HK-2 (cell line): ENCODE measurements at regions not wholly inside any gene's neighbourhood (a gene's known extent, or its start where the extent isn't known, plus 50 kb on each side); places are given as distances from the start of the nearest gene placed in this dataset.
"Not testable (repeated sequence)": the region's sequence is repeated elsewhere in the genome, so short reads cannot be mapped to it uniquely, and the experiment has no call there.

Source experiments
- DNase-seq: peaks from one replicate; pipeline ENCODE4 v3.0.0-alpha.2; 2018; ENCODE audit not compliant: unreplicated experiment

DNA sequence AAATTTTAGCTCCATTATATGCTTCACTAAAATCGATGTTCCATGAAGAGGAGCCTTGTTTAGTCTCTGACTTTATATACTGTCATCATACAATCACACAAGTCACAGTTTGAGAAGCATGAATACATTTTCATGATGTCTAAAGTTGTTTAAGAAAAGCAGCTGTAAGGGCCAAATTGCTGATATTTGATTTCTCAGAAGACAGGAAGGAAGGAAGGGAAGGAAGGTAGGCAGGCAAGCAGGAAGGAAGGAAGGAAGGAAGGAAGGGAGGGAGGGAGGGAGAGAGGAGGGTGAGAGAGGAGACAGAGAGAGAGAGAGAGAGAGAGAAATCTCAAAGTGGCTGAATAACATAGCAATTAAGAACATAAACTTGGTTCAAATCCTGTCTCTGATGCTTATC lies 153.7 kb downstream of the RTL9 start:
- DNase-seq: no peak

DNA sequence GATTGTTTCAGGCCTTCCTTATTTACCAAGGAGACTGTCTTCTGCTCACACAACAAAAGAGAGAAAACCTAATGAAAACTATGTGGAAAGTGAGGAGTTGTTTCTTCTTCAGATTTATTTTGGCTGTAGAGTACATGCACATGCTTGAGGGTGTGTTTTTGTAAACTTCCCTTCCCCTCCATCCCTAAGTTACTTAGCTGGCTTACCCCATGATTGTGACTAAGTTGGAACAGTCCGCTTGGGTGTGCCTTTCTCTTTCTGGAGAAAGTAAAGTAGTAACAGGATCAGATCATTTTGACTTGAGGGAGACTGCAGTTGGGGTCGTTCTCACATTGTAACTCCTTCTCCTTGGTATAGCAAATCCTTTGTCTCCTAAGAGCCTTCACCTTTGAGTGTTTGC lies 155.9 kb downstream of the RTL9 start:
- no peak for DNase-seq

DNA sequence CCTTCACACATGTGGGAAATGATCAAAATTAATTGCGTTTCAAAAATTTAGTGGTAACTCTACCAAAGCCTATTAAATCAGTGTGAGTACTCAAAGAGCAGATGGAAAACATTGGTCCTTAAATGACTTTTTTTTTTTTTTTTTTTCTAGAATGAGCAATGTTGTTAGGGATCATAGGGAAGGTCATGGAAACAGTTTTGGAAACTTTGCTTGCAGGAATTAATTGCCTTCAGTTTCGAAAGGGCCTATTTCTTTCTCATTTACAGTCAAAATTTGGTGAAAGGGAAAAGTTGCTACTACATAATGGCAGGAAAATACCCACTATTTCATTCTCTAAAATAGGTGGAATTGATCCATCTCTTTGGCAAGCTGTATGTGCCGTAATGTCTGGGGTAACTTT lies 160.9 kb downstream of the RTL9 start:
- no peak for DNase-seq

DNA sequence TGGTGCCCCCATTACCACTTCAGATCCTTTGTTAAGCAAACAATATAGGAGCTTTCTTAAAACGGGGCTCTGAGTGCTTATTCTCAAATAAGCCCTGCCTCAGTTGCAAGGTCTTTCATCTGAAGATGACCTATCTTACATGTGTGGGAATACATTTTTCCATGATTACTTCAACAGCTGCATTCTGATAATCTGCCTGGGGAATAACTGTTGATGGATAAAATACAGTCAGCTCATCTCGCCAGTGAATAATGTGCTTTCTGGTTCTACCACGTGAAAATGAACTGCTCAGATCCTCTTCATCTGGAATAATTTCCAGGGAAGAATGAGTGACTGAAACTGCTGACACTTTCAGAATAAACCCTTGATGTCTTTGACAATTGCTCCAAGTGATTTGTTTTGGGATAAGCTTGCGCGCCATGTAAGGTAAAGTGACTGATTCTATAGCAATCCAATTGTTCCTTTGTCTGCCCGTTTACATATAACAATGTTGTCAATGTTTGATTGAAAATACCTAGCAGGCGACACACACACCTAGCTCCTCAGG lies 161.3 kb downstream of the RTL9 start:
- no peak for DNase-seq

DNA sequence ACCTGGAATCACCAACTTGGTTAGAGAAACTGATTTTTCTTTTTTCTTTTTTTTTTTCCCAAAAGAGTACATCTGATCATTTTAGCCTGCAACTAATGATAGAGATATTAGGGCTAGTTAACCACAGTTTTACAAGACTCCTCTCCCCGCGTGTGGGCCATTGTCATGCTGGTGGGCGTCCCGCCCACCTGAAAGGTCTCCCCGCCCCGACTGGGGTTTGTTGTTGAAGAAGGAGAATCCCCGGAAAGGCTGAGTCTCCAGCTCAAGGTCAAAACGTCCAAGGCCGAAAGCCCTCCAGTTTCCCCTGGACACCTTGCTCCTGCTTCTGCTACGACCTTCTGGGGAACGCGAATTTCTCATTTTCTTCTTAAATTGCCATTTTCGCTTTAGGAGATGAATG lies 162.0 kb downstream of the RTL9 start:
- DNase-seq: not testable (repeated sequence)

DNA sequence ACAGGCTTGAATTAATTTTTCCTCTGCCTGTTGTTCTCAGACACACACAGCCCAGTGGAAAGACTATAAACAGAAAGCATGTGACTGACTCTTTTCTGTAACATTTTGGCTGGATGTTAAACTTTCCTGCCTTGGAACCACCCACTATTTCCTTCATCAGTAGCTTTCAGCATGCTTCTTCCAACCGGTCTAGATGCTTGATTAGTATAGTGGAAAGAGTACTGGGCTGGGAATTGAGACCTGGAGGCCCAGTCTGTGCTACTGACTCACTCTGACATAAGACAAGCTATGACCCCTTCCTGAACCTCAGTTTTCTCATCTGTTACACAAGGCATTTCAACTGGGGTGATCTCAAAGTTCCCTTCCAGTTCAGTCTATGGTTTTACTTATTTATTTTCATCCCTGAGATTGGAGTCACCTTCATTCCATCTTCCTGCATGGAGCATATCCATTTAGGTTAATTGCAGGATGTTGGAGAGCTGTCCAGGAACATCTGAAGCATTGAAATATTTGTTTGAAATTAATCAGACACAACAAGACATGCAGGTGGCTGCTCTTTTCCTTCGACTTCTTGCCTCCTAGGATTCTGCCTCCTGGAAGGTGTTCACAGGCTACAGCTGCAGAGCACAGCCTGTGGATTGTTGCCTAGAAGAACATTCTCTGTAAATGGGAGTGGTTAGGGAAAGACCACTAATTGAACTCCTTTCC lies 173.4 kb downstream of the RTL9 start:
- DNase-seq: no peak

DNA sequence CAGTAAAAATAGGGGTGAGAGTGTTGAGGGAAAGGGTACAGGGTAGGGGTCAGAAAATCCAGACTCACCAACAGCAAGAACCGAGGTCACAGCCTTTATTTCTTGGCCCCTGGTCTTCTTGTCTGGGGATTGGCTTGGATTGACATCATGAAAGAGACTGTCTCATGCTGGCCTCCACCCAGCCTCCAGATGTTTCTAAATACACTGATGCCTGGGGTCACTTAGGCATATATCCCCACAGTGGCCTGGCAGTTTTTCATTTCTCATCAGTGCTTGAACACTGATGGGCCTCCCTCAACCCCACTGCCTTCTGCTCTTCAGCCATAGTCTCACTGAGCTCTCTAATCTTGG lies 173.9 kb downstream of the RTL9 start:
- DNase-seq: no peak

DNA sequence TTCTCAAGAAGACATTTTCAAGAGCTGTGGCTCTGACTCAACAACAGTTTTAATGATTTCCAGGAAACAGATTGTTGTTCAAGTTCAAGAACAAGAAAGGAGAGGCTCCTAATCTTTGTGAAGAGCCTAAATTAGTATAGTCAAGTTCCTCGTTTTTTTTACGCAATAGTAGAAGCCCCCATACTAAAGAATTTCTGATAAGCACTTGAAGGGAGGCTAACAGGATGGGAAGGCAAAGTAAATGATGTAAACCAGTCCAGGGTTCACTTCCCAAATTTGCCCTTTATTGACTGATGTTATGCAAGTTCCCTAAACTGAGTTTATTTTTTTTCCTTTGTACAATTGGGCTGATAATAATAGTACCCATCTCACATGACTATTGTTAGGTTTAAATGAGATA lies 178.2 kb downstream of the RTL9 start:
- no peak for DNase-seq

DNA sequence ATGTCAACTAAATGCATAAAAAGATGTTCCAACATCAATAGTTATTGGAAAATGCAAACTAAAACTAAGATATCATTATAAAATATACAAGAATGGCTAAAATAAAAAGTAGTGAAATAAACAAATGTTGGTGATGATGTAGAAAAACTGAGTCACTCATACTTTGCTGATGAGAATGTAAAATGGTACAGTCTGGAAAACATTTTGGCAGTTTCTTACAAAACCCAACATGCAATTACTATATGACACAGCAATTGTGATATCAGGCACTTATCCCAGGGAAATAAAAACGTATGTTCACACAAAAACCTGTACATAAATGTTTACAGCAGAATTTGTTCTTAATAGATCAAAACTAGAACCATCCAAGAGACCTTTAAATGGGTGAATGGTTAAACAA lies 182.6 kb downstream of the RTL9 start:
- no peak for DNase-seq

DNA sequence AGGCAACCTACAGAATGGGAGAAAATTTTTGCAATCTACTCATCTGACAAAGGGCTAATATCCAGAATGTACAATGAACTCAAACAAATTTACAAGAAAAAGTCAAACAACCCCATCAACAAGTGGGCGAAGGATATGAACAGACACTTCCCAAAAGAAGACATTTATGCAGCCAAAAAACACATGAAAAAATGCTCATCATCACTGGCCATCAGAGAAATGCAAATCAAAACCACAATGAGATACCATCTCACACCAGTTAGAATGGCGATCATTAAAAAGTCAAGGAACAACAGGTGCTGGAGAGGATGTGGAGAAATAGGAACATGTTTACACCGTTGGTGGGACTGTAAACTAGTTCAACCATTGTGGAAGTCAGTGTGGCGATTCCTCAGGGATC lies 192.2 kb downstream of the RTL9 start:
- DNase-seq: not testable (repeated sequence)

DNA sequence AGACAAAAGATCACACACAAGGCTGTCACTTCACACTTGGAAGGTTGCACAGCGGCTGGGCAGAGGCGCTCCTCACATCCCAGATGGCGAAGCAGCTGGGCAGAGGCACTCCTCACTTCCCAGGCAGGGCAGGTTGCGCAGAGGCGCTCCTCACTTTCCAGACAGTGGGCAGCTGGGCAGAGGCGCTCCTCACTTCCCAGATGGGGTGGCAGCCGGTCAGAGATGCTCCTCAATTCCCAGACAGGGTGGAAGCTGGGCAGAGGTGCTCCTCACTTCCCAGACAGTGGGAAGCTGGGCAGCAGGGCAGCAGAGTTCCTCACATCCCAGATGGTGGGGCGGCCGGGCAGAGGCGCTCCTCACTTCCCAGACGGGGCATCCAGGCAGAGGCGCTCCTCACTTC lies 199.2 kb downstream of the RTL9 start:
- DNase-seq: no peak

DNA sequence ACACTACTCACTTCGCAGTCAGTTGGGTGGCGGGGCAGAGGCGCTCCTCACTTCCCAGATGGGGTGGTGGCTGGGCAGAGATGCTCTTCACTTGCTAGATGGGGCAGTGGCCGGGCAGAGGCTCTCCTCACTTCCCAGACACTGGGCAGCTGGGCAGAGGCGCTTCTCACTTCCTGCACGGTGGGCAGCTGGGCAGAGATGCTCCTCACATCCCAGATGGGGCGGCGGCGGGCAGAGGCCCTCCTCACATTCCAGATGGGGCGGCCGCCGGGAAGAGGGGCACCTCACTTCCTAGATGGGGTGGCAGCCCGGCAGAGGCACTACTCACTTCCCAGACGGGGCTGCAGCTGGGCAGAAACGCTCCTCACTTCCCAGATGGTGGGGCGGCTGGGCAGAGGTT lies 199.8 kb downstream of the RTL9 start:
- DNase-seq: no peak

DNA sequence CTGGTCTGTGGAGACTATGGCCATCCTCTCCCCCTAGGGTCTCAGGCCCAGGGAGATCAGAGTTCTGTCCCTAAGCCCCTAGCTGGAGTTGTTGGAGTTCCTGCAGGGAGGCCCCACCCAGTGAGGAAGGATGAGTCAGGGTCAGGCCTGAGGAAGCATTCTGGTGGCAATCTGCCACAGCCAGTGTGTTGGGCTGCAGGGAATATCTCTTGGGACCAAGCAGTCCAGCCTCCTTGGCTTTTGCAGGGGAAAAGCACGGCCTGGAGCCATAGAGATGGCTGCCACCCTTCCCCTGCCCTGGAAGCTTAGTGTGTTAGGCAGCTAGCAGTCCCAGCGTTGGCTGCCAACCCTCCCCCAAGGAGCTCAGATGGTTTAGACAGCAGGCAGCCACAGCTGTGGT lies 202.4 kb downstream of the RTL9 start:
- DNase-seq: no peak

DNA sequence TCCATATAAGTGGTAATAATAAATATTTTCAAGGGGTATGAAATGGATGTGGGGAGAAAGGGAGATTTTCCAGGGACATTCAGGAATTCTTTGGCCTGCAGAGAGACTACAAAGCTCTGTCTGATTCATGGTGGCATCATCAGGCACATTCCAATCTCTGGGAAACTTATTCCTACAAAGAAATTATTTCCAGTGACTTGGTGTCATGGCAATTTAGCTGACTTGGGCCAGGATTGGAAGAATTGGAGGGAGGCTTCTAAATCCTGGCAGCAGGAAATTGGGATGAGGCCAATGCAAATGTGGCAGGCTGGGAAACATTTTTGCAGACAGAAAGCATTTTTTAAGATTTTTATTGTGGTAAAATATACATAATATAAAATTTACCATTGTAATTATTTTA lies 204.6 kb downstream of the RTL9 start:
- no peak for DNase-seq

DNA sequence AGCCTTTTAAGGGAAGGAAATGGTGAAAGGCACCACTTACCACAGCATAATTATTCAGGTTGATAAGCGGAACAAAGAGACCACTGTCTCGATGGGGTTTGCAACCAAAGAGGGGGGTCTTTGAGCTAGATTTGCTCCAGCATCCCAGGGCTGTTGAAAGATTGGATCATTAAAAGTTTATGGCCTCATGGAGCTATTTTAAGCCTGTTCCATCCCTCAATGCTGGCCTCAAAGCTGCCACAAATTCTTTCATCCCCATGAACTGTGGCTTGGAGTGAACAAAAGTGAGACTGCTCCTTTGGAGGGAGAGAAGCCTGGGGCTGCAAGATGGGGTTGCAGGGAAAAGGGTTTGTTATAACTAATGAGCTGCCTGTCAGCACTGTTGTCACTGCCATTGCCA lies 209.8 kb downstream of the RTL9 start:
- DNase-seq: no peak

DNA sequence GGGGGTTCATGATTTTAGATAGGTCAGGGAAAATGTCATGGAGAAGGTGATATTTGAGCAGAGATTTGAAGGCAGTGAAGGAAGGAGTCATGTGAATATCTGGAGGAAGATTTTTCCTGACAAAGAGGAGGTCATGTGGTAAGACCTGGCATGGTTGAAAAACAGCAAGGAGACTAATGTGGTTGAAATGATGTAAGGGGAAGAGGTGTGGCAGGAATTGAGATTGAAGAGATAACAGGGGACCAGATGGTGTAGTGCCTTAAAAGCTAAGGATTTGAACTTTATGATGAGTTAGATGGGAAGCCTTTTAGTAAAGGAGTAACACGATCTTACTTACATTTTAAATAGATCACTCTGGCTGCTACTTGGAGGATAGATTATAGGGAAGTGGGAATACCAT lies 210.9 kb downstream of the RTL9 start:
- DNase-seq: no peak

DNA sequence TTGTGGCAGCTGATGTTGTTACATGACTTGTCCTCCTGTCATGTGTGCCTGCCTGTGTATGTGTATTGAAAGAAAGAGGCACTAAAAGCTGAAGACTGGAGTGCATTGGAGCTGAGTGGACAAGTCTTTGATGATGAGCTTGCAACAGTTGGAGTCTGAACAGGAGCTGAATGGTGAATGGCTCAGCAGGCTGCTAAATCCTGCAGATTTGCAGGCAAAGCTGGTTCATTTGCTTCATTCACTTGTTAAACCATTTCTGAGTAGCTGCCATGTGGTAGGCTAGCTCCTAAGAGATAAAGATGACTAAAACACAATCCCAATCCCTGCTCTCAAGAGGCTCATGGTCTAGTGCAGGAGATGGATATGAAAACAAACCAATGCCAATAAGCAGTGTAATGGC lies 217.3 kb downstream of the CHRDL1 start:
- no peak for DNase-seq

DNA sequence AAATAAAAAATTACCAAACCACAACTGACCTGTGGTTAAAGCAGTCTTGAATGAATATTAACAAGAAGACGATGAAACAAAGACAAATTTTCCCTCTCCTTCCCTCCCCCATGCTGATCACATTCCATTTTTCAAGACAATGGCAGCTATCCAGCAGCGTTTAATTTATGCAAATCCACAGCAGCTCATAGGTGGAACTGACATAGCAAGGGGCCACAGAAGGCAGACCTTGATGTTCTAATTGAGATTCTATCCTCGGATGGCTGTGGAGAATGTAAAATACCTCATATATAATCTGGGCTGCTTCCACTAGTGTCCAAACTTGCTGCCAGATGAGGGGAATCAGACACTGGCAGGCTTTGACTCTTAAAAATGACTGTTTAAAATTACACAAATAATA lies 211.5 kb downstream of the CHRDL1 start:
- DNase-seq: no peak

DNA sequence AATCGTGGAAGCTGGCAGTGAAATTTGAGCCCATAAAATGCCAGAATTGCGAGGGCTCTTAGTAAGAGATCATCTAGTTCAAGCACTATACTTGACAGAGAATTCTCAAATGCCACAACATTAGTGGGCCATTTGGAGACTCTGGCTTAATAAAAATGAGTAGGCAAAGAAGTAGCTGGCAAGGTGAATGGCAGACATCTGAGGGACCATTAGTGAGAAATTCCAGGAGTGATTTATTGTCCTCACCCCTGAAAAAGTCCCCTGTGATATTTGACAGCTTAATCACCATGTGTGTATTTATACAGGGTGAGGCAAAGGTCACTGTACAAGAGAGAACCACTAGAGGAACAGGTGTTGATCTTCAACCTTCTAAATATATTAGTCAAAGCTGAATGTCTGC lies 207.5 kb downstream of the CHRDL1 start:
- DNase-seq: no peak

DNA sequence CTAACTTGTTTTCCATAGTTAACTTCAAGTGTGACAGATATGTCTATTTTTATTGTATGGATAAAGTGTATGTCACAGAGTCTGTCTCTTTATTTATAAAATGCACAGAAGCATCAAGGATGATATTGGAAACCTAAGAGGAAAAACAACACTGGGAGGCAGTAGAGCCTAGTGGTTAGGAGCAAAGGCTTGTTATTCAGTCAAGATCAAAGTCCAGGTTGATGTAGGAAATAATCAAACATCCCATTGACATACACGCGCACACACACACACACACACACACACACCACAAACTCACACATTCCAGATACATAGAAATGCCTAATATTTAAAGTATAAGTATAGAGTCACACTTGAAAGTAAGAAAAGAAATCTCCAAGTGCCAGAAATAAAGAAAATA lies 206.8 kb downstream of the CHRDL1 start:
- no peak for DNase-seq

DNA sequence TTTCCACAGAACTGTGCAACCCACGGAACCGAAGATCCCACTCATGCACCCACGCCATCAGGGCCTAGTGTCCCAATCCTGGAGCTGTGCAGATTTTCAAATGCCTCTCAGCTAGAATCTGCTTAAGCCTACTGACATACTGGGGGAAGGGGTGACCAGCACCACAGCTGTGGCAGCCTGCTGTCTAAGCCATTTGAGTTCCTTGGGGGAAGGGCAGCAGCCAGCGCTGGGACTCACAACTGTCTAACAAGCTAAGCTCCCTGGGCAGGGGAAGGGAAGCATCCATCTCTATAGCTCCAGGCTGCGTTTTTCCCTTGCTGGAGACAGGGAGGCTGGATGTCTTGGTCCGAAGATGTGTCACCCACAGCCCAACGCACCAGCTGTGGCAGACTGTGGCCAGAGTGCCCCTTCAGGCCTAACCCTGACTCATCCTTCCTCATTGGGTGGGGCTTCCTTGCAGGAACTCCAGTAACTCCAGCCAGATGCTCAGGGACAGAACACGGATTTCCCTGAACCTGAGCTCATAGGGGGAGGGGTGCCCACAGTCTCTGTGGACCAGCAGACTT lies 194.8 kb downstream of the CHRDL1 start:
- DNase-seq: no peak

DNA sequence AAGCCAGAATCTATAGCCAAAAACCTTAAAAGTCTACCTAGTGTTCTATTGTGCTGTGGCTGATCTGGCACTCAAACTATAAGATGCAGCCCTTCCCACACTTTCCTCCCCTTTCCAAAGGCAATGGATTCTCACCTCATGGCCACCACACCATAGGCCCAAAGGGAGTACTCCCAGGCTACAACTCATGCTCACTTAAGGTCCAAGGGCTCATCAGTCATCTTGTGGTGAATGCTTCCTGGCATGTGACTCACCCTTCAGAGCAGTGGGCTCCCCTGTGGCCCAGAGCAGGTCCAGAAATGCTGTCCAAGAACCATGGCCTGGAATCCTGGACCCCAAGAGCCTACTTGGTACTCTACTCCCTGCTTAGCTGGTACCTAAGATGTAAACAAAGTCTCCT lies 181.0 kb downstream of the CHRDL1 start:
- no peak for DNase-seq
